Loucy (cell line): ENCODE measurements at regions not wholly inside any gene's neighbourhood (a gene's known extent, or its start where the extent isn't known, plus 50 kb on each side); places are given as distances from the start of the nearest gene placed in this dataset.

ENCODE experiments used
- H2AFZ ChIP-seq: fragments of 200-600 bp; sonication (generic); 2 replicates; pipeline ENCODE4 v1.6.0; 2016; ENCODE audit warnings: antibody characterized with exemption, mild to moderate bottlenecking, low read length, moderate library complexity
- H3F3A ChIP-seq: fragments of 200-600 bp; 2 replicates; pipeline ENCODE4 v1.6.0; 2016; ENCODE audit warnings: antibody characterized with exemption, low read depth, mild to moderate bottlenecking
- H3K27me3 ChIP-seq: fragments of 200-600 bp; sonication (generic); 2 replicates; pipeline ENCODE4 v1.6.1; 2014; ENCODE audit warnings: low read length, mild to moderate bottlenecking; ENCODE audit not compliant: insufficient read depth, poor library complexity, severe bottlenecking
- H3K36me3 ChIP-seq: fragments of 200-600 bp; sonication (generic); 2 replicates; pipeline ENCODE4 v1.6.1; 2016; ENCODE audit warnings: low read length; ENCODE audit not compliant: insufficient read depth
- H3K4me1 ChIP-seq: fragments of 200-600 bp; sonication (generic); 2 replicates; pipeline ENCODE4 v1.5.1; 2014; ENCODE audit warnings: low read length, mild to moderate bottlenecking; ENCODE audit not compliant: insufficient read depth, poor library complexity, severe bottlenecking
- H3K4me2 ChIP-seq: fragments of 200-600 bp; sonication (generic); 2 replicates; pipeline ENCODE4 v1.6.0; 2014; ENCODE audit warnings: antibody characterized with exemption, low read length, low read depth, mild to moderate bottlenecking; ENCODE audit not compliant: poor library complexity, severe bottlenecking
- H3K4me3 ChIP-seq: fragments of 200-600 bp; sonication (generic); 2 replicates; pipeline ENCODE4 v1.5.1; 2014; ENCODE audit warnings: low read length, mild to moderate bottlenecking, mixed read lengths; ENCODE audit not compliant: poor library complexity, severe bottlenecking
- H3K79me2 ChIP-seq: fragments of 200-600 bp; sonication (generic); 2 replicates; pipeline ENCODE4 v1.6.1; 2014; ENCODE audit warnings: low read length; ENCODE audit not compliant: insufficient read depth
- H3K9ac ChIP-seq: fragments of 200-600 bp; sonication (generic); 2 replicates; pipeline ENCODE4 v1.6.0; 2014; ENCODE audit warnings: mild to moderate bottlenecking, low read depth, low read length, moderate library complexity; ENCODE audit not compliant: poor library complexity, severe bottlenecking
- H3K9me2 ChIP-seq: fragments of 200-600 bp; sonication (generic); replicated peaks from 2 replicates; pipeline ENCODE4 v1.6.1; 2016; ENCODE audit warnings: low read depth, low read length, mixed read lengths
- H3K9me3 ChIP-seq: fragments of 200-600 bp; sonication (generic); 2 replicates; pipeline ENCODE4 v1.6.1; 2014; ENCODE audit warnings: mild to moderate bottlenecking, antibody characterized with exemption, low read length, low read depth; ENCODE audit not compliant: insufficient read depth
- H4K20me1 ChIP-seq: fragments of 200-600 bp; sonication (generic); 2 replicates; pipeline ENCODE4 v1.6.0; 2014; ENCODE audit warnings: antibody characterized with exemption, low read length, mild to moderate bottlenecking; ENCODE audit not compliant: insufficient read depth, poor library complexity, severe bottlenecking
- EZH2phosphoT487 ChIP-seq: fragments of 200-600 bp; IDR thresholded peaks from 2 replicates; pipeline ENCODE4 v1.6.1; 2018; ENCODE audit warnings: antibody characterized with exemption, mild to moderate bottlenecking, moderate library complexity, borderline replicate concordance
- TF ChIP-seq, protein P1 (sequence below): fragments of 200-600 bp; sonication (generic); conservative IDR thresholded peaks from 2 replicates; pipeline ENCODE4 v1.5.1; 2014; ENCODE audit warnings: mild to moderate bottlenecking, antibody characterized with exemption, low read length

DNA sequence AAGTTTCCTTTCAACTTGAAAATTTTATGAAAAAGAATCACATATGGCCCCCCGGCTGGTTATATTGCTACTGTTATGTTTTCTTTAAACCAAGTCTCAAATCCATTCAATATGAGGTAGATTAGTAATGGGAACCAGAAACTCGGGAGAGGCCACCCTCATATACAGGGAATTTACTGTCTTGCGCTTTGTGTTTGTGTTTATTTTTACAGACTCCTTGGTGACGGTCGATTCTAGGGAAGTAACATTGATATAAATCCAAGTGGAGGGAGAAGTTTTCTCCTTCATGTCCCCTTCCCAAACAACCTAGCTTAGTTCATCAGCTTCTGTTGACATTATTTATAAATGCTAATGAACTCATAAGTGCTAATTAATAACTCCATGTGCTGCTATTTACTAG, 163.5 kb upstream of the LMO4 start:
- Histone ChIP-seq H3K4me2 (no peak overlapping the region), H3K36me3 (no peaks in the 10 kb centered on the region), H3K9ac (no peak overlapping the region), H3F3A (no peaks in the 10 kb centered on the region), H2AFZ (no peak overlapping the region), H3K27me3 (no peaks in the 10 kb centered on the region), H3K9me3 (no peaks in the 10 kb centered on the region), H3K4me1 (no peaks in the 10 kb centered on the region), H3K79me2 (no peaks in the 10 kb centered on the region), H4K20me1 (no peaks in the 10 kb centered on the region), H3K9me2 (no peaks in the 10 kb centered on the region), H3K4me3 (no peak overlapping the region)
- TF ChIP-seq, protein P1, sequence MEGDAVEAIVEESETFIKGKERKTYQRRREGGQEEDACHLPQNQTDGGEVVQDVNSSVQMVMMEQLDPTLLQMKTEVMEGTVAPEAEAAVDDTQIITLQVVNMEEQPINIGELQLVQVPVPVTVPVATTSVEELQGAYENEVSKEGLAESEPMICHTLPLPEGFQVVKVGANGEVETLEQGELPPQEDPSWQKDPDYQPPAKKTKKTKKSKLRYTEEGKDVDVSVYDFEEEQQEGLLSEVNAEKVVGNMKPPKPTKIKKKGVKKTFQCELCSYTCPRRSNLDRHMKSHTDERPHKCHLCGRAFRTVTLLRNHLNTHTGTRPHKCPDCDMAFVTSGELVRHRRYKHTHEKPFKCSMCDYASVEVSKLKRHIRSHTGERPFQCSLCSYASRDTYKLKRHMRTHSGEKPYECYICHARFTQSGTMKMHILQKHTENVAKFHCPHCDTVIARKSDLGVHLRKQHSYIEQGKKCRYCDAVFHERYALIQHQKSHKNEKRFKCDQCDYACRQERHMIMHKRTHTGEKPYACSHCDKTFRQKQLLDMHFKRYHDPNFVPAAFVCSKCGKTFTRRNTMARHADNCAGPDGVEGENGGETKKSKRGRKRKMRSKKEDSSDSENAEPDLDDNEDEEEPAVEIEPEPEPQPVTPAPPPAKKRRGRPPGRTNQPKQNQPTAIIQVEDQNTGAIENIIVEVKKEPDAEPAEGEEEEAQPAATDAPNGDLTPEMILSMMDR = no peak
- no peak for TF ChIP-seq EZH2phosphoT487

DNA sequence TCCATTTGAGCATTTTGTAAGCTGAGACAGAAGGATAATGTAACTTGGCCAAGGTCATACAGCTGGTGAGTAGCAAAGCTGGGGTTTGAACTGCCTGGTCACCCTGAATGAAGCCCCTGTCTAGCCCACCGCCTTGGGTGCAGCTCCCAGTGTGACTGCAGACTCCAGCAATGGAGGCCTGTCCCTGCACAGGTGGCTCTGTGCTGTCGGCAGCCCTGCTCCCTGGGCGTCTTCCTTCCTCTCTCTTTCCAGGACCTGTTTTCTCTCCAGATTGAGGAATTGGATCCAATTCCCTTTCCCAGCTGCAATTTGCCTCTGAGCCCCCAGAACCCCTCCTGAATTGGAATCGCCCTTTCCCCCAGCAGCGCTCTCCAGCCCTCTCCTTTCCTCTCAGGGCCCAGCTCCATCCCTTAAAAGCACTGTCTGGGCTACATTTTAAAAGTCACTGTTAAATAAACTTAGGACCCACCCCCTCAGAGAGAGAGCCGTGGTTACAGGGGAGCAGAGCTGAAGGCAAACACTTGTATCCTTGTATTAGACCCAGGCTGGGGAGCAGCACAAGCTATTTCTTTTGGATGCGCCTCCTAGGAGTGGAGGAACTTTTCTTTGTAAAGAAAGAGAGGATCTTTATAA, 161.4 kb upstream of the LMO4 start:
- Histone ChIP-seq H3K27me3 (no peaks in the 10 kb centered on the region), H3K9me3 (no peaks in the 10 kb centered on the region), H3K36me3 (no peaks in the 10 kb centered on the region), H3K4me1 (no peaks in the 10 kb centered on the region), H3K4me2 (no peak overlapping the region), H3K9ac (no peak overlapping the region), H4K20me1 (no peaks in the 10 kb centered on the region), H3F3A (no peaks in the 10 kb centered on the region), H3K79me2 (no peaks in the 10 kb centered on the region), H3K9me2 (no peaks in the 10 kb centered on the region), H2AFZ (no peak overlapping the region), H3K4me3 (no peak overlapping the region)
- TF ChIP-seq, protein P1 = no peak
- no peak for TF ChIP-seq EZH2phosphoT487

DNA sequence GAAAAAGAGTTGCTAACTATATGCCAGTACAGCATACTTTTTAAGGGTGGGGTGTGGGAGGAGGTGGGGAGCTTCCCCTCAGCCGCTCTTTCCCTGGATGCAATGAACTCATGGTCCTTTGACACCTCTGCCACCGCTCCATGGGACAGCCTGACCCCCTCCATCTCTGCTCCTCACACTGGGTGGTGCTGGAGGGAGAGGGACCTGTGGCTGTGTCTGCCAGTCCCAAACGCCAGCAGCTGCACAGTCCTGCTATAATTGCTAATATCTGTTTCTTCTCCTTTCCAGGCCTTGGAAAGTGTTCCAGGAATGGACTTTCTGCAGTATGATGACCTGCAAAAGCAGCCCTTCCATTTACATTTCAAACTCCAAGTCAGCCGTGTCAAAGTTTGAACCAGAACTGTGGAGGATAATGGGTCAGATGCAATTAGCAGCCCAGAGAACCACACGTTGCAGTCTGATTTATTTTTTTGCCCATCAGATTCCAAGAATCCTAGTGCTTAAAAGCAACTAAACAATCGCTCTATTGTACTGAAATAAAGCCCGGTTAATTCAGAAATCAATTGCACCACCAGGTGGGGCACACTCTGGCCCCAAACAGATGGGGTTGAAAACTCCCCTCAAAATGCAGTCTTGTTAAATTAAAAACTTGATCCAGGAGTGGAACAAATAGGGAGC, 160.7 kb upstream of the LMO4 start:
- Histone ChIP-seq H3K9me3 (no peaks in the 10 kb centered on the region), H3F3A (no peaks in the 10 kb centered on the region), H3K27me3 (no peaks in the 10 kb centered on the region), H4K20me1 (no peaks in the 10 kb centered on the region), H3K9me2 (no peaks in the 10 kb centered on the region), H3K4me3 (no peak overlapping the region), H3K4me1 (no peaks in the 10 kb centered on the region), H3K4me2 (no peak overlapping the region), H3K9ac (no peak overlapping the region), H2AFZ (no peak overlapping the region), H3K79me2 (no peaks in the 10 kb centered on the region), H3K36me3 (no peaks in the 10 kb centered on the region)
- TF ChIP-seq, protein P1 = peak; percentile 27; the same call in 1 of the 2 replicates
- no peak for TF ChIP-seq EZH2phosphoT487
